ENCODE measurements at regions not wholly inside any gene's neighbourhood (a gene's known extent, or its start where the extent isn't known, plus 50 kb on each side); places are given as distances from the start of the nearest gene placed in this dataset.

DNA sequence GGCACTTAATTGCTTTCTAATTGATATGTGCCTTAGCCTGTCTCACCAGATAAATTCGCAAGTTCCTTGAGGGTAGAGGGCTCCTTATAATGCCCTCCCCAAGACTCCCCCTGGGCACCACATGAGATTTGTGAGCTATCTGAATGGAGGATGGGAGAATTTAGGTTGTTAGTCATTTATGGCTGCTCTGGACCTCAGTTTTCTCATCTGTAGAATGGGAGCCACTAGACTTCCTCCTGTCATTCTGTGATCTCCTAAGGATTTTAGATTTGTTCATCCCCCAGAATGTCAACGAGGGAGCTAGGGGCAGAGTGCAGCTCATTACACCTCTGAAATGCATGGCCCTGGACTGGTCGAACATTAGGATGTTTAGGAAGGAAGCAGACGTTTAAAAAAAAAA is 294.6 kb downstream of the MIAT start:
- H3K27me3 ChIP-seq (ENCODE audit: insufficient read depth, low read depth, severe bottlenecking), result no peaks in the 10 kb centered on the region
- DNase-seq, result no peak

DNA sequence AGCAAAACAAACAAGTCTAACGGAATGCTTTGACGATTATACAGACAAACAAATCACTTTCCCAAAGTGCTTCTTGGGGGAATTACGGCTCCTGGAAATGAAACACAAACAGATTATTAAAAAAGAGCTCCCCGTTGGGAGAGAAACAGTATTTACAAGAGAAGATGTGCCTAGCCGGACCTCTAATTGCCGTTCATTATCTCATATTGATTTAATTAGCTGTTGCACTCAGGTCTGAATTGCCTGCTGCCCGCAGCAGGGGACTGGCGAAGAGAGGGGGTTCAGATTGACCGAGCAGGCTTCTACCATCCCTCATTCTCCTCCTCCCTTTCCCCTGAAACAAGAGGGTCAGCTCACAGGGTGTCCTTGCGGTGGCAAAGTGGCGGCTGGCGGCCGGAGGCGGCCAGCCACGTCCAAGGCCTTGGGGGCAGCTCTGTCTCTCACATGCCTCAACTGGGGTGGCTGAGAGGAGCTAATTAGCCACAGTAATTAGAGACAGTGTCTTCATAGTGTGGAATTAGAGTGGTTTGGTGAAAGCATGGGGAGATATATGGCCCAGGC is 295.1 kb downstream of the MIAT start:
- Histone ChIP-seq H3K27ac (no peak overlapping the region), H3K27me3 (ENCODE audit: insufficient read depth, low read depth, severe bottlenecking) (no peaks in the 10 kb centered on the region), H3K9me3 (ENCODE audit: severe bottlenecking) (no peaks in the 10 kb centered on the region), H3K4me3 (ENCODE audit: low read depth, low read length) (no peak overlapping the region), H3K36me3 (no peaks in the 10 kb centered on the region)
- no peak for DNase-seq
- TF ChIP-seq, protein P1, sequence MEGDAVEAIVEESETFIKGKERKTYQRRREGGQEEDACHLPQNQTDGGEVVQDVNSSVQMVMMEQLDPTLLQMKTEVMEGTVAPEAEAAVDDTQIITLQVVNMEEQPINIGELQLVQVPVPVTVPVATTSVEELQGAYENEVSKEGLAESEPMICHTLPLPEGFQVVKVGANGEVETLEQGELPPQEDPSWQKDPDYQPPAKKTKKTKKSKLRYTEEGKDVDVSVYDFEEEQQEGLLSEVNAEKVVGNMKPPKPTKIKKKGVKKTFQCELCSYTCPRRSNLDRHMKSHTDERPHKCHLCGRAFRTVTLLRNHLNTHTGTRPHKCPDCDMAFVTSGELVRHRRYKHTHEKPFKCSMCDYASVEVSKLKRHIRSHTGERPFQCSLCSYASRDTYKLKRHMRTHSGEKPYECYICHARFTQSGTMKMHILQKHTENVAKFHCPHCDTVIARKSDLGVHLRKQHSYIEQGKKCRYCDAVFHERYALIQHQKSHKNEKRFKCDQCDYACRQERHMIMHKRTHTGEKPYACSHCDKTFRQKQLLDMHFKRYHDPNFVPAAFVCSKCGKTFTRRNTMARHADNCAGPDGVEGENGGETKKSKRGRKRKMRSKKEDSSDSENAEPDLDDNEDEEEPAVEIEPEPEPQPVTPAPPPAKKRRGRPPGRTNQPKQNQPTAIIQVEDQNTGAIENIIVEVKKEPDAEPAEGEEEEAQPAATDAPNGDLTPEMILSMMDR (IDR thresholded peaks at IDR 0.05; ENCODE audit: low read depth, low read length), result no peak

More for the DNA sequence above, 294.6 kb downstream of the MIAT start:
- H3K9me3 ChIP-seq (ENCODE audit: severe bottlenecking), result no peaks in the 10 kb centered on the region
- no peak overlapping the region for H3K4me3 ChIP-seq (ENCODE audit: low read depth, low read length)
- TF ChIP-seq, protein P1 (IDR thresholded peaks at IDR 0.05; ENCODE audit: low read depth, low read length), result no peak
- no peak overlapping the region for H3K27ac ChIP-seq
- no peaks in the 10 kb centered on the region for H3K36me3 ChIP-seq

DNA sequence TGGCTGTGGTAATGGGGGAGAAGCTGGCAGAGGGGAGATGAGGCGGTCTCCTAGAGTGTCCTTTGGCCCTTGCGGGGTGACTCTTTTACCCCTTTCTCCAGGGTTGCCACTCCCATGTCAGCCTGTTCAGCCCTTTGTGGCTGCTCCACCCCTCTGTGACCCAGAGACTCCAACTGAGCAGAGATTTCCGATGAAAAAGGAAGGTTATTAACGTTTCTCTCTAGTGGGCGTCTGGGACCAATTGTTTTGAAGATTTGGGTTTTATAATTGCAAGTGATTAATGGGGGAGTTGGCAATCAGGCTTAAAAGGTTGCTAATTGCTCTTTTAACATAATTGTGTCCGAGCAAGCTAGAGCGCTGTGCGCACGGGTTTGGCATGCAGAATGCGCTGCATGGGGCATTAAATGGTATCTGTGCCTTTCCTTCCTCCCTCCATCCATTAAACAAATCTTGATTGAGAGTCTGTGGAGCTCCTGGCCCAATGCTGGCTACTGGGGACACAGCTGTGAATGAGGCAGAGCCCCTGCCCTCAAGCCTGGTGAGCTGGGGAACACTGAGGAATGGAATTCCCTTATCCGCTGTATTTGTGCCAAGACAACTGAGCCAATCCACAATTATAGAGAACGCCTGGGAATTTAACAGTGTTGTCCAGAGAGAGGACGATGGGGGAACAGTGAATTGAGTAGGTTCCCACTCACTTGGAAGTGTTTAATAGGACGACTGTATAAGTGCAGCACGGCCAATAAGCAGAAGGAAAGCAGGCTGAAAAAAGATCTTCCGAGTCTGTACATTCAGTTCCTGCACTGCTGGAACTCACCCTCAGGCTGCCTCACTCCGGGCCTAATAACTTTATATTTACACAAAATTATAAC is 295.9 kb downstream of the MIAT start:
- no peaks in the 10 kb centered on the region for H3K36me3 ChIP-seq
- no peak overlapping the region for H3K27ac ChIP-seq
- TF ChIP-seq, protein P1 (IDR thresholded peaks at IDR 0.05; ENCODE audit: low read depth, low read length), result no peak
- H3K9me3 ChIP-seq (ENCODE audit: severe bottlenecking), result no peaks in the 10 kb centered on the region
- no peaks in the 10 kb centered on the region for H3K27me3 ChIP-seq (ENCODE audit: insufficient read depth, low read depth, severe bottlenecking)
- H3K4me3 ChIP-seq (ENCODE audit: low read depth, low read length), result no peak overlapping the region
- no peak for DNase-seq

DNA sequence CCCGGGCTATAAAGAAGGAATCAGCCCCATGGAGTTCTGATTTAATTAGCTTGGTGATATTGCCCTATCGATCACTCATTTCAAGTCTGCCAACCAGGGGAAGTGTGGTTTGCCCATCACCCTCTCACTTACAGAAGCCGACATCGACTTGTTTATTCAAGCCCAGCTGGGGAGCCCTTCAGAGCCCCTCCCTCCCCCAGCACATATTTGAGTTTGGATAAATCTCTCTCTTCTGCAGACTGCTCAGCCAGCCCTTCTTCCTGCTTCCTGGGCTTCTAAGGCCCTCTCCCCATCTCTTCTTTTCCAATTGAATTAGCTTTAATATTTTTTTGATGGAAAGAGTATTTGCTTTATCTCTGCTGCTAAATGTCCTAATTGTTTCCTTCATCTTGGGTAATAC is 299.0 kb downstream of the MIAT start:
- no peak overlapping the region for H3K27ac ChIP-seq
- DNase-seq, result no peak
- no peaks in the 10 kb centered on the region for H3K27me3 ChIP-seq (ENCODE audit: insufficient read depth, low read depth, severe bottlenecking)
- no peak overlapping the region for H3K4me3 ChIP-seq (ENCODE audit: low read depth, low read length)
- no peaks in the 10 kb centered on the region for H3K36me3 ChIP-seq
- TF ChIP-seq, protein P1 (IDR thresholded peaks at IDR 0.05; ENCODE audit: low read depth, low read length), result no peak
- H3K9me3 ChIP-seq (ENCODE audit: severe bottlenecking), result no peaks in the 10 kb centered on the region

DNA sequence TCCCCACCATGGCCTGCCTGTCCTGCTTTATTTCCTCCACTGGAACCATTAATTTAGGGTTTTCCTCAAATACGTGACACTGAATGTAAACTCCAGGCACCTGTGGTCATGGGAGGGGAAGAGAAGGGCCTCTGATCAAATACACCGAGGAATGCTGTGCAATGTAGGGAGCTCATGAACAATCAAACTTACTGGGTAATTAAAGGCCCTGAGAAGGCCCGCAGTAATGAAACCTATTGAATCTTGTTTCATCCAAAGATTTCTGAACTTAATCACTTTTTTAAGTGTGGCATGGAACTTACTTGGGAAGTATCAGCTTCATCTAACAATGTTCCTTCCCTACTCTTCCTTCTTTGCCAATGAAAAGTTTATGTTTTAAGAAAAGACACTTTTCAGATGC is 299.8 kb downstream of the MIAT start:
- no peak overlapping the region for H3K4me3 ChIP-seq (ENCODE audit: low read depth, low read length)
- no peaks in the 10 kb centered on the region for H3K27me3 ChIP-seq (ENCODE audit: insufficient read depth, low read depth, severe bottlenecking)
- DNase-seq, result no peak
- no peaks in the 10 kb centered on the region for H3K9me3 ChIP-seq (ENCODE audit: severe bottlenecking)
- TF ChIP-seq, protein P1 (IDR thresholded peaks at IDR 0.05; ENCODE audit: low read depth, low read length), result no peak
- no peaks in the 10 kb centered on the region for H3K36me3 ChIP-seq
- no peak overlapping the region for H3K27ac ChIP-seq
